KBM-7 (cell line): ENCODE measurements at regions not wholly inside any gene's neighbourhood (a gene's known extent, or its start where the extent isn't known, plus 50 kb on each side); places are given as distances from the start of the nearest gene placed in this dataset.
"Not testable (repeated sequence)": the region's sequence is repeated elsewhere in the genome, so short reads cannot be mapped to it uniquely, and the experiment has no call there.

Experiments used
- DNase-seq: peaks from one replicate; pipeline ENCODE4 v3.0.0-alpha.2; 2015
- in situ Hi-C: fragments of 300-500 bp; cut with MboI; formaldehyde crosslinking; loops from 2 replicates; pipeline ENCODE4 v1.14.3; 2020; ENCODE audit warnings: low sequenced_read_pairs, low pct_unique_long_range_greater_than_20kb, mixed read lengths

DNA sequence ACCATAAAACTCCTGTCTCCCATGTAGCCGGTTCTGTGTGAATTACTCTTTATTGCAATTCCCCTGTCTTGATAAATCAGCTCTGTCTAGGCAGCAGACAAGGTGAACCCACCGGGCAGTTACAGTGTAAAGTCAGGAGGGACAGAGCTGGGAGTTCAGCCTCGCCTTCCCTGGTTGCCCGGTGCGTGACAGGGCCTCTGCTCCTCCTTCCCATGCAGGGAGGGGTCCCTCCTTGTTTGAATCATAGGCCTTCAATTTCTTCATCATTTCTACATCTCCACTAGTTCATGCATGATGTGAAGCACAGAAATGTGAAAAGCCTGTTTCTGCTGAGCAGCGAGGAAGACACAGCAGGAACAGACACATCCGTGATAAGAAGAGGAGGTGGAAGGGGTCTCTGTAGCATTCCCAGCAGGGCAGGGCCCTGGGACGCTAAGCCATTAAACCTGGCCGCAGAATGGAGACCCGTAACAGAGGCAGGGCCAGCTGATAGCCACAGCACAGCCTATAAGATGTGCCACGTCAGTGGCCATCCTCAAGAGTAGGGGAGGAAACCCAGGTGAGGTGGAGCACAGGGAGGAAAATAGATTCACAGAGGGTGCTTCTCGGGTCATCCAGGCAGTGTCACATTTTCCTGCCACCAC lies 106.7 kb upstream of the CST7 start:
- in situ Hi-C loops: no loop called here
- DNase-seq: no peak

DNA sequence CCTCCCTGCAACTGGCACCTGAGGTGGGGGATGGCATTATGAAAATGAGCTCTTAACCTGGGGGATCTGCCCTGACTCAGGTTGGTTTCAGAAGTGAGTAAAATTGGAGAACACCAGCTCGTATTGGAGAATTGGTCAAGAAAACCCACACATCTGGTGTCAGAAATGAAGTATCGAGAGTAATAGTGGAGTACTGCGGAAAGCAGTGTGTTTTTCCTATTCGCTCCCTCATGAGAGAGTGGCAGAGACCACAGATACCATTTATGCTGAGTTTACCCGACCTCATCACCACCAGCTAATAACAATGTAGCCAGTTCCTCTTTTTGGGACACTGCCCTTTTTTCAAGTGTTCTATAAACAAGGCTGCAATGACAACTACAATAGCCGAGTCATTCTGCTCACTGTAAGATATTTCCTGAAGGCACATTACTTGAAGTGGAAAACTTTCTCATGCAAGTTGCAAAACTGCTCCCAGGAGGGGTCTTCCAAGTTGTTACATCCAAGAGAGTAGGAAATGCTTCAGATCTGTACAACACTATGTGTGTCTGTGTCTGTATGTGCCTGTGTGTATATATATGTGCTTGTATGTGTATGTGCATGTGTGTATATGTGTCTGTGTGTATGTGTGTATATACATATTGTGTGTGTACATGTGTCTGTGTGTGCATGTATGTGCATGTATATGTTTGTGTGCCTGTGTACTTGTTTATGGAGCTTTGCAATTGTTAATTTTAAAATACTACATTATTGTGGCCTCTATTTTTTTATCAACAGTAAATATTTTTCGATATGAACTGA lies 106.0 kb upstream of the CST7 start:
- in situ Hi-C loops: no loop called here
- DNase-seq: peak; percentile 74

DNA sequence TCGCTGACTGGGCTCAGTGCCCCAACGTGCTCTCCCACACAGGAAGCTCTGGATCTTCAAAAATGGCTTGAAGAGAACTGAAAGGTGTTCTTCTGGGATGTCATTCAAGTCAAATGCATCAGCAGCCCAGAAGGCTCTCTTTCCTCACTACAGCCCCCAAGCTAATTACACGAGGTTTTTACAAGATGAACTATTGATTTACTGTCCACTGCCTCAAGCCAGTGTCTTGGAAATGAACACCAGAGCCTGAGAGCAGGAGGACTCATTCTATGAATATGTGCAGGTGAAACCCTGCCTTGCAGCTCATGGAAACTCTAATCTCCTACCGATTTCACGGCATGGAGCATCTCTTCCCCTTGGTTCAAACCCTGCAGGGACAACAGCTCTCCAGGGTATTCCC lies 98.9 kb upstream of the CST7 start:
- in situ Hi-C loops: no loop called here

DNA sequence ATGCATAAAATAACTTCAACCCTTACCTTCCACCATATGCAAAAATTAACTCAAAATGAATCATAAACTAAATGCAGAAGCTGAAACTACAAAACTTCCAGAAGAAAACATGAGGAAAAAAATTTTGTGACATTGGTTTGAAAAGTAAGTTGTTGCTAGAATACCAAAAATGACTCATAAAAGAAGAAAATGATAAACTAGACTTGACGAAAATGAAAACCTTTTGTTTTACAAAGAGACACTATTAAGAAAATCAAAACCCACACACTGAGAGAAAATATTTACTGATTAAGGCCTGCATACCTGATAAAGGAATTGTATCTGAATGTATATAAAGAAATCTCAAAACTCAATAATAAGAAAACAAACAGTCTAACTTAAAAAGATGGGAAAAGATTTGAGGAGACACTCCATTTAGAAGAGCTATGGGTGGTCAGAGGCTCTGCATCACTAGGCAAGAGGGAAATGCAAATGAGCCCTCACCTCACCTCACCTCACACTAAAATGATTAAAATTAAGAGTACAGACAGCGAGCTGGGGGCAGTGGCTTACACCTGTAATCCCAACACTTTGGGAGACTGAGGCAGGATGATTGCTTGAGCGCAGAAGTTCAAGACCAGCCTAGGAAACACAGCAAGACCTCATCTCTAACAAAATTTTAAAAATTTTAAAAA lies 97.6 kb upstream of the CST7 start:
- no peak for DNase-seq
- in situ Hi-C loops: no loop called here

More for the DNA sequence above, 98.9 kb upstream of the CST7 start:
- no peak for DNase-seq

DNA sequence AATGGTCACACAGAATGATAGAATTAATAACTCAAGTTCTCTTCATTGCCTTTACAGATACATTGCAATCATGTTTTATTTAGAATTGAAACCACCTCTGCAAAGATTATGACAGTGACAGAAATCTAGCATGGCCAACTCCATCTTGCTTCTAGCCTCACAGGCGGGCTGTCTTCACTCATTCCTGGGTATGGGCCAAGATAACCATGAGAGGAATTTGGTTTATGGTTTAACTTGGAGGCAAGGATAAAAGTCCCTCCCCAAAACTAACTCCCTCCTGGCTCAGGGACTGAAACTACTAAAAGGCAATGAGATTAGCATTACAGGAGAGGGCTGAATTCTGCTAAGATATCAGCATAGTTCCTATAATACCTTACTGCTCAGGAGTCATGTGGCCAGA lies 95.2 kb upstream of the CST7 start:
- no peak for DNase-seq
- in situ Hi-C loops: no loop called here

DNA sequence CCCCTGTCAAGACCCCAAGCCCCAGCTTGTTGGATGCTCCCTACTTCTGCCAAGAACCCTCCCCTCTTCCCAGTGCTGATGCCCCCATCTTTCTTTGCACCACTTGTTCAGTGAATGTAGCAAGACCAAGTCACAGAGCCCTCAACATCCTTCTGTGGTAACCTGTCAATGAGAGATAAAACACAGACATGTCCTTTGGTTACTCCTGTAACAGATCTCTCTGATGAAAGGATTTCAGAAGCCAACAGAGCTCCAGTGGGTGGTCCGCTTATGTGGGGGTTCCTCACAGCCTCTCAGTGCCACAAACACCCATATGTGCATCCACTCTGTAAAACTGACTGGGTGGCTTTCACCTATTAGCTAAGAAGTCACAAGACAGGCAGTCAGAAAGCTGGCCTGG lies 93.2 kb upstream of the CST7 start:
- in situ Hi-C loops: no loop called here

DNA sequence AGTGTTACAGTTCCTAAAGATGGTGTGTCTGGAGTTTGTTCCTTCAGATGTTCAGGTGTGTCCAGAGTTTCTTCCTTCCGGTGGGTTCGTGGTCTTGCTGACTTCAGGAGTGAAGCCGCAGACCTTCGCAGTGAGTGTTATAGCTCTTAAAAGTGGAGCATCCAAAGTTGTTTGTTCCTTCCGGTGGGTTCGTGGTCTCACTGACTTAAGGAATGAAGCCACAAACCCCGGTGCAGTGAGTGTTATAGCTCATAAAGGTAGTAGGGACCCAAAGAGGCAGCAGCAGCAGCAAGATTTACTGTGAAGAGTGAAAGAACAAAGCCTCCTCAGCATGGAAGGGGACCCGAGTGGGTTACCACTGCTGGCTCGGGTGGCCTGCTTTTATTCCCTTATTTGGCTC lies 90.6 kb upstream of the CST7 start:
- in situ Hi-C loops, DNase-seq: not testable (repeated sequence)

More for the DNA sequence above, 93.2 kb upstream of the CST7 start:
- no peak for DNase-seq

DNA sequence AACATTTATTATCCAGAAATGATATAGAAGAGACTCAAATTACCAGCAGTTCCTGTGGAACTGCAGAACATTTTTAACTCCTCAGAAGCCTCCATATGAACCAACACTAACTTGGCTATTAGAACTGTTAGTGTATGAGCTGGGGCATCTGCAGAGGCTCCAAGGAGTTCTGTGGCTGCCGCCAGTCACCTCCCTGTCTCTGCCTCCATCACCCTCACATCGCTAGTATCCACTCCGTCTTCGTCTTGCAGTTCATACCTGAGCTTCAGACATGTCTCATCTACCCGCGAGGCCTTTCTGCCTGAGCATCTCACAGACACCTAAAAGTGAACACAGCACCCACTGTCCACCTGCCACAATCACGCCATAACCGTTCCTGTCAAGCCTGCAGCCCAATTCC lies 89.5 kb upstream of the CST7 start:
- in situ Hi-C loops: no loop called here

DNA sequence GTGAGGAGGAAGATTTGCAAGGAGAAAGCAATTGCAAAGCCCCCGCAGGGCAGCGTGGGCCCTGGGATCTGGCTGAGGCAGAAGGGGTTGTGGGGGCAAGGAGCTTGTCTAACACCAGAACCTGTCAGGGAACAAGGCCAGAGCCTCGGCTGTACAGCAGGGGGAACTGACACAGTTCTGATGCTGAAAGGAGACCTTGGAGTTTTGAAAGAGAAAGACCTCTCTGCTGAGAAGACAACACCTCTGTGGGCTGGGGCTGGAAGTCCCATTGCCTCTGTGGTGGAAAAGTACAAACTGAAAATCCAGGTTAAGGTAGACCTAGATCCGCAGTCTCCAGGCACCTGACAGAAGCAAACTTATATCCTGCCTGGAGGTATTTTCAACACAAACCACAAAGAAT lies 86.9 kb upstream of the CST7 start:
- DNase-seq: no peak
- in situ Hi-C loops: no loop called here

More for the DNA sequence above, 89.5 kb upstream of the CST7 start:
- DNase-seq: no peak

DNA sequence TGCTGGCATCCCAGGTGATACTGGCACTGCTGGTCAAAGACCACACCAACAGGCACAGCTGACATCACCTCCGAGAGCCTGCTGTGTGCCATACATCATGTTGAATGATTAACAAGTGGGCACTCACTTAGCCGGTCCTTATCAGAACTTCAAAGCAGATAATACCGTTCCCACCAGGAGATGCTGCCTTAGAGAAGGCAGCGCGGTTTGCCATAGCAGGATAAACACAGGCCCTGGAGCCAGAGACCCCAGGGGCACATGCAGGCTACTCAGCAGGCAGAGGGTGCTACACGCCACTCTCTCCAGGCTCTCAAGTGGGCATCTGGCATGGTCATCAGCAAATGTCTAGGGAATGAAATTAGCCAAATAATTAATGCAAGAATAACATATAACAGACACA lies 86.5 kb upstream of the CST7 start:
- DNase-seq: no peak
- in situ Hi-C loops: no loop called here

DNA sequence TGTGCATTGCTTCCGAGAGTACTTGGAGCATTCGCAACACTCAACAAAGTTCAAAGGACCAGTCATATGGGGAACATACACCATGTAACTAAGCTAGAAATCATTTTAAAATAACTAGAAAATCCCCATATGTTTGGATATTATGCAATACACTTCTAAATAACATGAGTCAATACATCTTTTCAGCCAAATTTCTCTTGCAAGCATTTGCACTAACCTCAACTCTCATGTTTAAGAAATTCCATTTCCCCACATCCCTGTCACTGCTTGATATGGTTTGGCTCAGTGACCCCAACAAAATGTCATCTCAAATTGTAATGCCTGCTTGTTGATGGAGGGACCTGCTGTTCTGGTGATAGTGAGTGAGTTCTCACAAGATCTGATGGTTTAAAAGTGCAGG lies 85.7 kb upstream of the CST7 start:
- in situ Hi-C loops: no loop called here

DNA sequence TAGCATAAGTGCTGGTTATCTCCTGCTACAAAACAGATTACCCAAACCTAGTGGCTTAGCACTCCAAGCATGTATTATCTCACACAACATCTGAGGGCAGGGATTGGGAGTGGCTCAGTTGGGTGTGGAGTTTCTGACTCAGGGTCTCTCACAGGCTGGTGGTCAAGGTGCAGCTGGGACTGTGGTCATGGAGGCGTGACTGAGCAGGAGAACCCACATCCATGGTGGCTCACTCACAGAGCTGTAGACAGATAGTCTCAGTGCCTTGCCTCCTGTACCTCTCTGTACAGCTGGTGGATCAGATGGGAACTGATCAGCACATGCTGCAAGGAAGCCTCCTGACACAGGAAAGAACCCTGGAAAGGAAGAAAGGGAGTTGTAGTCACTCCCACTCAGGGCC lies 83.1 kb upstream of the CST7 start:
- in situ Hi-C loops: no loop called here

More for the DNA sequence above, 85.7 kb upstream of the CST7 start:
- no peak for DNase-seq

DNA sequence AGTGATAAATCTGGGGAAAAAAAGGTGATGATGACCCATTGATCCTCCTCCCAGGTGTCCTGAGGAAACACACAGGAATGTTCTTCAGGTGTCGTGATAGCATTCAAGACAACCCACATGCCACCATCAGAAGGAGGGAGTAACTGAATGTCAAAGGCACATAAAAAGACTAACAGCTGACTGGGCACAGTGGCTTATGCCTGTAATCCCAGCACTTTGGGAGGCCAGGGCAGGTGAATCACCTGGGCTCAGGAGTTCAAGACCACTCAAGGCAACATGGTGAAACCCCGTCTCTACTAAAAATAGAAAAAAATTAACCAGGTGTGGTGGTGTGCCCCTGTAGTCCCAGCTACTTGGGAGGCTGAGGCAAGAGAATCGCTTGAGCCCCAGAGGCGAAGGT lies 82.3 kb upstream of the CST7 start:
- DNase-seq: no peak
- in situ Hi-C loops: no loop called here

More for the DNA sequence above, 83.1 kb upstream of the CST7 start:
- no peak for DNase-seq

DNA sequence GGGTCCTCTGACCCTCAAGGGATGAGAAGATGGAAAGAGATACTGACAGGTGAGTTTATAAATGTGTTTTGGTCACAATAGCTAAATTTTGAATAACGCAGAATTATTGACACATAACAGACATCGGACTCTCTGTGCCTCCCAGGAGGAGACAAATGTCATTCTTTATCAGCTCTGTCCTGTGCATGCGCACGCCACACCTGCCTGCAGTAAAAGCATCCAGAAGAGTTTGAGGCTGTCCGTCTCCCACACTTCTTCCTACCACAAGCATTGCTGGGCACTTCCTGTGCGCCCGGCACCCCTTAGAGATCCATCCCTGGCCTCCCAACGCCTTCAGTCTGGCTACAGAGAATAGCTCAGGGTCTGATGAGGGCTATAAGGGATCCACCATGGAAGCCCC lies 81.5 kb upstream of the CST7 start:
- in situ Hi-C loops: no loop called here
- DNase-seq: no peak

DNA sequence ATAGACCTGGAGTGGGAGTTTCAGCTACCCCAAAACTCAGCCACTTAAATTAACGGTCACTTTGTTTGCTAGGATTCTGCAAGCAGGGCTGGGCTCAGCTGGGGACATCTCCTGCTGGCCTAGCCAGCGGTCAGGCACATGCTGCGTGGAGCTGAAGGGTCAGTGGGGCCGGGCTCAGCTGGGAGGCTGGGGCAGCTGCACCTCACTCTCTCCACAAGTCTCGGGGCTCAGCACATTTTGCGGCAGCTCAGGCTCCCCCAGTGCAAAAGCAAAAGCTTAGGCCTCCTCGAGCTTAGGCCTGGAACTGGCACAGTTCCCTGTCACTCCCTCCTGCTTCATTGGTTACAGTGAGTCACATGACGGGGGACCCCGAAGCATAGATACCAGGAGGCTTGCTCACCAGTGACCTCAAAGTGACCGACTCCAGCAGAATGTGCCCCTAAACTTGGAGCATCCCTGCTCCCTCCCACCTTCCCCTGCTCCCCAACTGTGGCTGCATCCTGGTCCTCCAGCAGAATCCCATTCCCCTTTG lies 80.6 kb upstream of the CST7 start:
- DNase-seq: no peak
- in situ Hi-C loops: no loop called here

DNA sequence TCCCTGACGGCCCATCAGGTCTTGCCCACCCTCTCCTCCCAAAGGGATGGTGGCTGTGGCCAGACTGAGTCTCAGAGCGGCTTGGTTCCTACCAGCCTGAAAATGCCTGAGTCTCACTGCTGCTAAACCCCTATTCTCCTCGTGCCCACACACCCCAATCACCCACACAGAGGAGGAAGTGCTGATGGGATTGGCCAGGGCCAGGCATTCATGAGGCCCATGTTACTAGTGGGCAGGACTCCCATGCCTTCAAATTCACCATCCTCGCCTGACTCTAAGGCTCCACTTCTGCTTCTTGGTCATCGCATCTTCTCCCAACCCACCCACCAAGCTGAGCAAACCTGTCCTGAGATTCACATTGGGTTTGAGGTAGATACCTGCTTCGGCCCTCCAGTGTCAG lies 80.1 kb upstream of the CST7 start:
- no peak for DNase-seq
- in situ Hi-C loops: no loop called here

DNA sequence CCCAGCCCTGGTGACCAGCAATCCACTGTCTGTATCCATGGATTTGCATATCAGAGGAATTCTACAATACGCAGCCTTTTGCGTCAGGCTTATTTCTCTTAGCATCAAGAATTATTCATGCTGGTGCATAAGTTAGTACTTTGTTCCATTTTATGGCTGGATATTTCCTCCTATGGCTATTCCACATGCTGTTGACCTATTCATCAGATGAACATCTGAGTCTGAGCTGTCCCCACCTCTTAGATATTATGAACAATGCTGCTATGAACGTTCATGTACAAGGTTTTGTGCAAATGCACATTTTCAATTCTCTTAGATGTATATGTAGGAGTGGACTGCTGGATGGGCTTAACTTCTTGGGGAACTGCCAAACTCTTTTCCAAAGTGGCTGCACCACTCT lies 79.0 kb upstream of the CST7 start:
- no peak for DNase-seq
- in situ Hi-C loops: no loop called here

DNA sequence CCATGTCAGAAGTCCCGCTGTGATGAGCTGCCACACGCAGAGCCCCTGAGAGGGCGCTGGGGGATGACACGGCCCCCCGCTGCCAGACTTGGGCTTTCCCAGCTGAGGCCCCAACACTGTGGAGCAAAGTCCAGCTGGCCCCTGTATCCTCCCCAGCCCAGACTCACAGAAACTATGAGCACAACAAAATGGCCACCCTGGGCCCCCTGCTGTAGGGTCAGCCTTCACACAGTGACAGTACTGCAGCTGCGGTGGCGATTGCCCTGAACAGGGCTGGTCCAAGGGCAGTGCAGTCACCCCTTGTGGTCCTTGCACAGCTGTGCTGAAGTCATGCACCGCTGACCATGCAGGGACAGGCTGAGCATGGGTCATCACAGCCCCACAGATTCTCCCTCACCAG lies 78.2 kb upstream of the CST7 start:
- DNase-seq: no peak
- in situ Hi-C loops: no loop called here

DNA sequence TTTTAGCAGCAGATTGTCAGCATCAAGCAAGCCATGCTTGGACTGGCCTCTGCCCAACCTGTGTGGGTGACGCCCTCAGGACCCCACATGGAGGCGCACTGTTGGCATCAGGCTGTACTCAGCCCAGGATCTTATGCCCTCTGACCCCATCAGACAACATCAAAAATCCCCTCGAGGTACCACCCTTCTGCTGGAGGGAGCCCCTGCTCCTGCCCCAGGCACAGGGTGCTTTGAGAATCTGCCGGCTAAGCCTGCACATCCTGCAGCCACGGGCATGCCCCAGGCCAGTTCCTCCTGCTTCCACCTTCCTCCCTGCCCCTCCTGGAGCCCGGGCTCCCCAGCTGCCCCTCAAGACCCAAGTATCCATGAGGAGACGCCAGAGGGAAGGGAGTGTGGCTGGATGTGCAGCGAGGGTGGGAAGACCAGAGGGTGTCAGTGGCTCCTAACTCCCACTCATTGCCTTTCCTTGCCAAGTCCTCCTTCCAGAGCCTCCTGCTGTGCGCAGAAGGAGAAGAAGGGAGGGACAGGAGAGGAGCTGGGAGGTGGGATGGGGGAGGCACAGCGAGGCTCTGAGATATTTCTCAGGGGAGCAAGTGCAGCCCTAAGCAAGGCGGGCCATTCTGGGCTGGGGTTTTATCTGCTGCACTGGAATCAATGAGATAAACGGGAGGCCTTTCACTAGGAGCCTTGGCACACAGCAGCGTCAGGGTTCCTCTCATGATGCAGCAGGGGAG lies 77.4 kb upstream of the CST7 start:
- no peak for DNase-seq
- in situ Hi-C loops: no loop called here
